IPS DF 19.7 (cell line): ENCODE measurements at regions not wholly inside any gene's neighbourhood (a gene's known extent, or its start where the extent isn't known, plus 50 kb on each side); places are given as distances from the start of the nearest gene placed in this dataset.
"Not testable (repeated sequence)": the region's sequence is repeated elsewhere in the genome, so short reads cannot be mapped to it uniquely, and the experiment has no call there.

Source experiments
- DNase-seq: peaks from one replicate; pipeline ENCODE4 v3.0.0-alpha.2; 2013; ENCODE audit warnings: low read depth, low spot score

DNA sequence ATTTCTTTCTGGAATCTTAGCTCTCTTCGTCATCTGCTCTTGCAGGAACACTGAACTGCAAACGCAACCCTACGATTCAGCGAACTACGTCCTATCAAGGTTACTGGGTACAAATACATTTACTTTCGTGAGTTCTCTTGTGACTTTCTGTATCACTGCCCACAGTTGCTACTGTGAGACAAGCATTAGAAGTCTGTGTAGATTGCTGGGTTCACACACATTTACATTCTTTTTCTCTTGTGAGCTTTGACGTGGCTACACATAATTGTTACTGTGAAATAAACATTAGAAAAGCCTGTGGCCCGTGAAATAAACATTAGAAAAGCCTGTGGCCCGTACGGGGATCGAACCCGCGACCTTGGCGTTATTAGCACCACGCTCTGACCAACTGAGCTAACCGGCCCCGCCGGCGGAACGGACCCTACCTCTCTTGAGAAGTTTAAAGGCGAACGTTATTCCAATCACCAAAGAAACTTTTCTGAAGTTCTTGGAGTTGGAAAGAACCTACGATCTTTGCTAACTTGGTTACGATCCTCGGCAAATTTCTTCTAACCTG, 61.2 kb upstream of the ZNF322 start:
- not testable (repeated sequence) for DNase-seq

GRCh38 chr6:26730019-26730766, 70.6 kb upstream of the ZNF322 start:
- DNase-seq, result not testable (repeated sequence)

DNA sequence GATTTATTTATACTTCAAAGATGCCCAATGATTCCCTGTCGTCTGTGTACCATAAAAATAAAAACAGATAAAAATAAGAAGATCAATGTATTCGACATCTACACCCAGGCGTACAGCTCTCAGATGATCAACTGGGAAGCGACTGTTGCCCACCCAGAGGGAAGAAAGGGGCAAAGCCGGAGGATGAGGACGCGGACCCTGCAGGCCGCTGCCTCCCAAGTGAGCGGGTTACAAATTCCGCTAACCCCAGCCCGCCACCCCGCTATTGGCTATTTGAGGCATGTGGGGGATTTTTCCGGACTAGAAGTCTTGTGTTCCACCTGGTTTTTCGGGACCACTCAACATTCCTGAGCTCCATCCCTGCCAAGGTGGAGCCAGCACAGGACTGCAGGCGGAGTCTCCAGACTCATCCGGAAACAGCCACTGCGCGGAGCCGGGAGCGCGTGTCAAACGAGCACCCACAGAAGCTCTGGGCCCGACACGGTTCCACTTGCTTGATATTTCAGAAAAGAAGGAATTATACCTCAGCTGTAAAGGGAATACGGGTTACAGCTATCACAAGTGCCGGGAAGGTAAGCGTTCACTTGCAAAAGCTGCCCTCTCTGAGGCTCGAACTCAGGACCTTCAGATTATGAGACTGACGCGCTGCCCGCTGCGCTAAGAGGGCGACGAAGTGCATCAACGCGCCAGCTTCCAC, 75.4 kb upstream of the ZNF322 start:
- DNase-seq, result not testable (repeated sequence)

DNA sequence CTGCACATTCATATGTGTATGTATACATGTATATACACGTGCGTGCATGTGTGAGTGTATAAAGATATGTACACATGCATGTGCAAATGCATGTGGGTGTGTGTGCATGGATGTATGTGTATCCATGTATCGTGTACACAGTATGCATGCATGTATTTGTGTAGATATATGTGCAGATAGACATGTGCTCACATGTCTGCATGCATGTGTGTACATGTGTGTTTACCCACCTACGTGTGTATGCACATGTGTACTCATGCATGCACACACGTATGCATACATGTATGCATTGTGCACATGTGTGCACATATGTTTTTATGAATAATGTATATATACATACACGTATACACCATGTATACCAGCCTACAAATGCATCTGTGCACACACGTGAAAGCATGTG, 80.3 kb upstream of the ZNF322 start:
- DNase-seq, result no peak

DNA sequence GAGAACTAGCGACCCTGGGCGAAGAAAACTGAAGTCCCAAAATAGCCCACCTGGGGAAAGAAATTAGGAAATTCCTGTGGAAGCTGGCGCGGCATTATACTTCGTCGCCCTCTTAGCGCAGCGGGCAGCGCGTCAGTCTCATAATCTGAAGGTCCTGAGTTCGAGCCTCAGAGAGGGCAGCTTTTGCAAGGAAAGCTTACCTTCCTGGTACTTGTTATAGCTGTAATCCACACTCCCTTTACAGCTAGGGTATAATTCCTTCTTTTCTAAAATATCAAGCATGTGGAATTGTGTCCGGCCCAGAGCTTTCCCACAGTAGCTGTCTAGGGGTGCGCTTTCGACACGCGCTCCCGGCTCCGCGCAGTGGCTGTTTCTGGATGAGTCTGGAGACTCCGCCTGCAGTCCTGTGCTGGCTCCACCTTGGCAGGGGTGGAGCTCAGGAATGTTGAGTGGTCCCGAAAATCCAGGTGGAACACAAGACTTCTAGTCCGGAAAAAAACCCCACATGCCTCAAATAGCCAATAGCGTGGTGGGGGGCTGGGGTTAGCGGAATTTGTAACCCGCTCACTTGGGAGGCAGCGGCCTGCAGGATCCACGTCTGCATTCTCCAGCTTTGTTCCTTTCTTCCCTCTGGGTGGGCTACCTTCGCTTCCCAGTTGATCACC, 83.7 kb upstream of the ZNF322 start:
- no peak for DNase-seq

DNA sequence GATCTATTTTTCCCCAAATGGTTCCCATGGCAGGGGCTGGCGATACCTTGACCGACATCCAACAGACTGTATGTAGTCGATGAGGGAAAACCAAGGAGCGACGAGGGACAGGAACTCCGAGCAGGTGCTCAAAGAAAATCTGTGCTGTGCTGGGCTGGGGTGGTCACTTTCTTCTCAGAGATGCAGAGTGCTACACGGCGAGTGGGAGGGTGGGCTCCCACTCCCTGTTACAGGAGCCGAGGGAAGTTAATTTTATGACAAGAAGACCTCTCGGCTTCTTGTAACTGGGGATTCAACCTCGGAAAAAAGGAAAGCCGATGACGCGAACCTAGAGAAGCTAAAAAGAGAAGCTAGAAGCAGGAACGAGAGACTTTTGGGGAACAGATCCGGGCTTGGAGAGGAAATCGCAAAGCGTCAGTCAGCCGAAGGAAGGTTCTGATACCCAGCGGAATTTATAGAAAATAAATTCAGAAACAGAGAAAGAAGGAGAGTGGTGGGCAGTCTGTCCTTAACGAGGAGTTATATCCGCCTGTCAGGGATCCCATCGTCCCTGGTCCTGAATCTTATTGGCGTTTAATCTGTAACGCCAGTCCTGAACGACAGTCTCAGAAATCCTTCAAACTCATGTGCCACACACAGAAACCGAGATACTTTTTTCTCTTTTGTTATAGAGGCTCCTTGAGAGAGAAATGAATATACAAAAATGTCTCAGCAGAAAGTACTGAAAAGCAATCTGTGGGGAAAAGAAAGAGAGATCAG, 84.6 kb upstream of the ZNF322 start:
- DNase-seq, result no peak

GRCh38 chr6:26744837-26745282, 85.3 kb upstream of the ZNF322 start:
- DNase-seq, result not testable (repeated sequence)

GRCh38 chr6:26745964-26746363, 86.4 kb upstream of the ZNF322 start:
- not testable (repeated sequence) for DNase-seq

DNA sequence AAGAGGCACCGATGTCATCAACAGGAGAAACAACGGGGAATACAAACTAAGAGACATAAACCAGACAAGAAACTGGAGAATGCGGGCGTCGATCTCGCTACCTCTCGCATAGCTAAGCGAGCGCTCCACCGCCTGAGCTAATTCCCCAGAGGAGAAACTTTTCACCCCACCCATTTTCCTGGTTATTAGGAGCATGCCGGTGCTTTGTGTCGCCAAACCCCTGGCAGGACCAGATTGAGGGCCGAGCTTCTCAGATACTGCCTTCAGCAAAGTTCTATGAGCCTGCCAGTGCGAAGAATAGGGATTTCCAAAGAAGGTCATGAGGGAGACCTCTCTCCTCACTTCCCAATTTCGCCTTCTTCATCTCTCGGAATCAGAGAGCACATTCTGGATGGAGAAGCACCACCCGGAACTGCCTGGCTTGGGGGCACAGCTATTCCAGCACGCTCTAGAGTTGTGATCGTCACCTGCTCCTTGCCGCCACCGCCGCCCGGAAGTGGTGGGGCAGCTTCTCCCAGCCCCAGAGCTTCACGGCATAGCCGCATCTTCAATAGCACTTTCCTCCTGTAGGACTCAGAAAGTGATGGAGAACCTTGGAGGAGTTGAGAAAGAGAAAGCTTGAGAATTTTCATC, 89.7 kb upstream of the ZNF322 start:
- not testable (repeated sequence) for DNase-seq

DNA sequence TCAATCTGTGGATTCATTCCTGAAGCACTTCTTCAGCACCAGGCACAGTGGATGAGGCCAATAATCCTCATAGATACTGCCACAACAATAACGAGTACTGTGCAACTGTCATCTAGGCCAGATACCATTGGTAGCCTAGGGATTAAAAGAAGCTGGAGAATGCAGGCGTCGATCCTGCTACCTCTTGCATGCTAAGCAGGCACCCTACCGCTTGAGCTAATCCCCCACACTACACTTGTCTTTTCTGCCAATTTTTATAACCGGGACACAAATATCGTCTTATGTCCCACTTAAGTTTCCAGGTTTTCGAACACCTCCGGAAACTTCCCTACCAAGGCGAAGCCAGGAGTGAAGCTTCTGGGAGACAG, 90.2 kb upstream of the ZNF322 start:
- not testable (repeated sequence) for DNase-seq

DNA sequence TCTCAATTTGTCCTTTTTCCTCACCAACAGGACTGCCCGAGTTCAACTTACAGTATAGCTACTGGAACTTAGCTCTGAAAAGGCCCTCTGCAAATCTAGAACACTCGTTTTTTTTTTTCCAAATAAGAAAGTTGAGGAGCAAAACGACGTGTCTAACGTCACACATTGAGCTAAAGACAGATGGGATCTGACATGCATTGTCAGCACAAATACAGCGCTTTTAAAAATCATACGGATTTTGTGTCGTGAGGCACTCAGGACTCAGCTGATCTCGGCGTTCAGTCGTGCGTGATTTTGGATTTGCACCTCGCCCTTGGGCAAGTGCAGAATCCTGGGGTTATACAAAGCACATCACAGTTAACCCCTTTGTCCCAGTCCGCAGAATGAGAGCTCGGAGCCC, 94.7 kb upstream of the ZNF322 start:
- DNase-seq, result no peak

GRCh38 chr6:26754801-26755200, 95.3 kb upstream of the ZNF322 start:
- DNase-seq, result not testable (repeated sequence)

GRCh38 chr6:26756067-26756805, 96.7 kb upstream of the ZNF322 start:
- DNase-seq, result not testable (repeated sequence)

DNA sequence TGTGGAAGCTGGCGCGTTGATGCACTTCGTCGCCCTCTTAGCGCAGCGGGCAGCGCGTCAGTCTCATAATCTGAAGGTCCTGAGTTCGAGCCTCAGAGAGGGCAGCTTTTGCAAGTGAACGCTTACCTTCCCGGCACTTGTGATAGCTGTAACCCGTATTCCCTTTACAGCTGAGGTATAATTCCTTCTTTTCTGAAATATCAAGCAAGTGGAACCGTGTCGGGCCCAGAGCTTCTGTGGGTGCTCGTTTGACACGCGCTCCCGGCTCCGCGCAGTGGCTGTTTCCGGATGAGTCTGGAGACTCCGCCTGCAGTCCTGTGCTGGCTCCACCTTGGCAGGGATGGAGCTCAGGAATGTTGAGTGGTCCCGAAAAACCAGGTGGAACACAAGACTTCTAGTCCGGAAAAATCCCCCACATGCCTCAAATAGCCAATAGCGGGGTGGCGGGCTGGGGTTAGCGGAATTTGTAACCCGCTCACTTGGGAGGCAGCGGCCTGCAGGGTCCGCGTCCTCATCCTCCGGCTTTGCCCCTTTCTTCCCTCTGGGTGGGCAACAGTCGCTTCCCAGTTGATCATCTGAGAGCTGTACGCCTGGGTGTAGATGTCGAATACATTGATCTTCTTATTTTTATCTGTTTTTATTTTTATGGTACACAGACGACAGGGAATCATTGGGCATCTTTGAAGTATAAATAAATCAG, 106.8 kb upstream of the ZNF322 start:
- DNase-seq, result not testable (repeated sequence)

DNA sequence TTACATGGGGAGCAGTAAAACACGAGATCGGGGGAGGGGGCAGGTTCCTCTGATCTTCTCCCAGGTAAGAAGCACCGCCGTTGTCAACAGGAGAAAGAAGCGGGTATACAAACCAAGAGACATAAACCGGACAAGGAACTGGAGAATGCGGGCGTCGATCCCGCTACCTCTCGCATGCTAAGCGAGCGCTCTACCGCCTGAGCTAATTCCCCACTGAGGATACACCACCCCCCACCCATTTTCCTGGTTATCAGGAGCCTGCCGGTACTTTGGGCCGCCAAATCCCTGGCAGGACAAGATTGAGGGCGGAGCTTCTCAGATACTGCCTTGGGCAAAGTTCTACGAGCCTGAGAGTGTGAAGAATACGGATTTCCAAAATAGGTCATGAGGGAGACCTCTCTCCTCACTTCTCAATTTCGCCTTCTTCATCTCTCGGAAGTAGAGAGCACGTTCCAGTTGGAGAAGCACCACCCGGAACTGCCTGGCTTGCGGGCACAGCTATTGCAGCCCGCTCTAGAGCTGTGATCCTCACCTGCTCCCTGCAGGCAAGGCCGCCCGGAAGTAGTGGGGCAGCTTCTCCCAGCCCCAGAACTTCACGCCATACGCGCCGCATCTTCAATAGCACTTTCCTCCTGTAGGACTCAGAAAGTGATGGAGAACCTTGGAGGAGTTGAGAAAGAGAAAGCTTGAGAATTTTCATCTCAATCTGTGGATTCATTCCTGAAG, 111.6 kb upstream of the ZNF322 start:
- not testable (repeated sequence) for DNase-seq

- not testable (repeated sequence) for DNase-seq
Observed at GRCh38 chr6:26773414-26773813, 113.9 kb upstream of the ZNF322 start.

DNA sequence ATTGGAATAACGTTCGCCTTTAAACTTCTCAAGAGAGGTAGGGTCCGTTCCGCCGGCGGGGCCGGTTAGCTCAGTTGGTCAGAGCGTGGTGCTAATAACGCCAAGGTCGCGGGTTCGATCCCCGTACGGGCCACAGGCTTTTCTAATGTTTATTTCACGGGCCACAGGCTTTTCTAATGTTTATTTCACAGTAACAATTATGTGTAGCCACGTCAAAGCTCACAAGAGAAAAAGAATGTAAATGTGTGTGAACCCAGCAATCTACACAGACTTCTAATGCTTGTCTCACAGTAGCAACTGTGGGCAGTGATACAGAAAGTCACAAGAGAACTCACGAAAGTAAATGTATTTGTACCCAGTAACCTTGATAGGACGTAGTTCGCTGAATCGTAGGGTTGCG, 121.0 kb upstream of the ZNF322 start:
- not testable (repeated sequence) for DNase-seq

DNA sequence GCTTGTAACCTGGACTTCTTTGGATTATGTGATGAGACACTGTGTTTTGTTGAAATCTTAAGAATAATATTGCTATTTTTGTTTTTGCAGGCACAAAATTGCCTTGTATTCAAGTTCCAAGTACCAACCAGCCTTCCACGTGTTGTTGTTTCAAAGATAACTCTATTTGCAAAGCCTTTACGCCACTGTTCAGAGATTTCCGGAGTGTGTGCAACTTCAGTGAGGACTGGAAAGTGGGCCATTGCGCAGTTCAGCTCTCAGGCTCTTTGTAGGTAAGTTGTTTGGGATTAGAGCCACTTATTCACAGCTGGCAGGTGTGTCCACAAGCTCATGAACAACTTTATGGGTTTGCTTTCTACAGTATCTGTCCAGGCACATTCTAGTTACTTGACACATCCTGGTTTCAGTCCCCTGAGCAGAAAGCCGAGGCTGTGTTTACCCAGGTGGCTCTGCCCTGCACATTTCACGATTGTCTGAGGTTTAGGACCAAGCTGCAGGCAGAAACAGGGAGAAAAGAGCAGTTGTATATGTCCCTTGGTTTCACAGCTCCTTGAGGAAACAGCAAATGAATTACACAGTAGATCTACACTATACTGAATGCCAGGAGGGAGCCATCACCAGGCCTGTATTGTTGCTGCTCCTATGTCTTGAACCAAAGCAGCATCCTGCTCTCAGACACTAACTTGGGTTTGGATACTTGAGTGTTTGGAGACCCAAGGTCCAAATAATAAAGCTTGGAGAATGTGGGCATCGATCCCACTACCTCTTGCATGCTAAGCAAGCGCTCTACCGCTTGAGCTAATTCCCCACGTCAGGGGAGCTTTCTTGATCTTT, 136.1 kb upstream of the ZNF322 start:
- not testable (repeated sequence) for DNase-seq
